ENCODE measurements at regions not wholly inside any gene's neighbourhood (a gene's known extent, or its start where the extent isn't known, plus 50 kb on each side); places are given as distances from the start of the nearest gene placed in this dataset.

GRCh38 chrX:39653691-39654090, 444.1 kb downstream of the BCOR start:
- no peak for DNase-seq

GRCh38 chrX:39654183-39654925, 443.4 kb downstream of the BCOR start:
- no peak for DNase-seq

- no peak for DNase-seq
These were observed 442.8 kb downstream of the BCOR start for GRCh38 chrX:39654952-39655351.

GRCh38 chrX:39661116-39661907, 436.4 kb downstream of the BCOR start:
- no peak for DNase-seq

DNA sequence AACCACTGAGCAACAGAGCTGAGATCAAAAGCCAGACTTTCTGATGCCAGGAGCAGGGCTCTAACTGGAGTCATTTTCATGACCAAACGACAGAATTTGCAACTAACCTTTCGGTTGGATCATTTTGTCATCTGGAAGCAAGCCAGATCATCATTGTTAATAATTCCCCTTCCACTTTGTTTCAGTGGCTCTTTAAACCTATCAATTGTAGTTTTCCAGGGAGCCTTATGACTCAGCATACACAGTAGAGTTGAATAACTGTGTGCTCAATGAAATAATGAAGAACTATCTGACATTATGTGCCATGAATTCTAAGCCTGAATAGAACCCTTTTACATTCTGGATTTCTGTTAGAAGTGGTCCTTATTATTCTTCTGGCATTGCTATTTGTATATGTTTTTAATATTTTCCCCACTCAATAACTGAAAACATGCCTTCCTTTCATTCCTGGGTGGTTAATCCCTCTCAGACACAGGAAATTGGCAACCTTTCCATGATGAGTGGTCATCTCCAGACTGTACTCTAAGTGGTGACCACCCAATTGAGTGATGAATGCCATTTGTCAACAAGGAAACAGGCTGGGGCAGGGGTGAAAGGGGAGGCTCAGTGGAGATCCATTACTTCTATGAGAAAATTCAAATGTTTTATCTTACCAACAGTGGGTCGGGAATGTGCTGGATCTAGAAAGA, 431.8 kb downstream of the BCOR start:
- no peak for DNase-seq

DNA sequence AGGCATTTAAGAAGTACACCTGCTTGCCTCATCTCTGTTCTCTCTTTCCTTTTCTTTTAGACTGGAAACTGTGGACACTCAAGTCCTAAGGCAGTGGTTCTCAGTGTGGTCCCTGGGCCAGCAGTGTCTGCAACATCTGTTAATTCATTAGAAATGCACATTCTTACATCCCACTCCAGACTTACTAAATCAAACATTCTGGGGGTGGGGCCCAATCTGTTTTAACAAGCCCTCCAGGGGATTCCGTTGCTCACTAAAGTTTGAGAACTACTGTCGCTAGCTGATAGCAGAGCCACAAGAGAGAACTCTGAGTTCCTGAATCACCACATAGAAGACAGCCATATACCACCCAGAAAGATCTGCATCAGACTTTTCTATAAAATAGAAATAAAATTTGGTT, 430.6 kb downstream of the BCOR start:
- no peak for DNase-seq

DNA sequence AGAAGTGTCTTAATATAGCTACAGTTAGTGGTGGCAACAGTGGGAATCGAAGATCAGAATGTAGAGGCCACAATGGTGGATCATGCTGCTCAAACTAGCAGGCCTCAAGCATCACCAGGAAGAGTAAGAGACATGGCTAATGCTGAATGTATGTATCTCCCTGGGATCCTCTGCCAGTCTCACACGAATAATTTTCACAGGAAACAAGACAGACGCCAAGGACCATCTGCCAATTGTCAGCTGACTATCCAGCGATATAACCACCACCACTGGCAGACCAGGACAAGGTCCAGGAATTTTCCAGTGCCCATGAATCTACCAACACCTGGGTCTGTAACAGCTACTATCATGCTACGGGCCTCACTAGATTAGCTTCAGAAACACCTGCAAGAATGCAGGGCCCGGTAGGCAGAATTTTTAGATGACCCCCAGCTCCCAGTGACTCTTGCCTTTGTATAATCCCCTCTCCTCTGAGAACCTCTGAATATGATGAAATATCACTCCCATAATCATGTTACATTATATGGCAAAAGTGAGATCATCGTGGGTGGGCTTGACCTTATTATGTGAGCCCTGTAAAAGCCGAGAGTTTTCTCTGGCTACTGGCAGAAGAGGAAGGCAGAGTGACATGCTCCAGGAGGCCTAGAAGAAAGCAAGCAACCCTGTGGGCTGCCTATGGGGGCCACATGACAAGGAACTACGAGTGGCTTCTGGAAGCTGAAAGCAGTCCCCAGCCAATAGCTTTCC, 429.8 kb downstream of the BCOR start:
- DNase-seq, result no peak

DNA sequence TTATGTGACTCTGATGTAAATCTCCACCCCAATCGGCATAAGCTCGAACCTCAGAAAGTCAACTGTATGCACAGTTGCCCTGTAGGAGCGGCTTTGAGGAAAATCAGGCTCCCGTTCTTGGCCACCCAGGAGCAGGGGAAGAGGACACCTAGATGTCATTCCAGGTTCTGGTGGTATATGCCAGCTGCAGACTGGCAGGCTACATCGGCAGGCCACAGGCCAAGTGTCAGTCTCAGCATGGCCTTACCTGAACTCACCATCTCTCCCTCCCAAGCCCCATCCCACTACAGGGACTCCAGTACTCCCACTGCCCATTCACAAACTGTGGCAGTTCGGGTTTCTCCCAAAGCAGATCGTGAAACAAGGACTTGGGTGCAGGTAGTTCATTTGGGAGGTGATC, 428.1 kb downstream of the BCOR start:
- no peak for DNase-seq

GRCh38 chrX:39670281-39670680, 427.5 kb downstream of the BCOR start:
- no peak for DNase-seq

GRCh38 chrX:39672405-39672804, 425.4 kb downstream of the BCOR start:
- no peak for DNase-seq

DNA sequence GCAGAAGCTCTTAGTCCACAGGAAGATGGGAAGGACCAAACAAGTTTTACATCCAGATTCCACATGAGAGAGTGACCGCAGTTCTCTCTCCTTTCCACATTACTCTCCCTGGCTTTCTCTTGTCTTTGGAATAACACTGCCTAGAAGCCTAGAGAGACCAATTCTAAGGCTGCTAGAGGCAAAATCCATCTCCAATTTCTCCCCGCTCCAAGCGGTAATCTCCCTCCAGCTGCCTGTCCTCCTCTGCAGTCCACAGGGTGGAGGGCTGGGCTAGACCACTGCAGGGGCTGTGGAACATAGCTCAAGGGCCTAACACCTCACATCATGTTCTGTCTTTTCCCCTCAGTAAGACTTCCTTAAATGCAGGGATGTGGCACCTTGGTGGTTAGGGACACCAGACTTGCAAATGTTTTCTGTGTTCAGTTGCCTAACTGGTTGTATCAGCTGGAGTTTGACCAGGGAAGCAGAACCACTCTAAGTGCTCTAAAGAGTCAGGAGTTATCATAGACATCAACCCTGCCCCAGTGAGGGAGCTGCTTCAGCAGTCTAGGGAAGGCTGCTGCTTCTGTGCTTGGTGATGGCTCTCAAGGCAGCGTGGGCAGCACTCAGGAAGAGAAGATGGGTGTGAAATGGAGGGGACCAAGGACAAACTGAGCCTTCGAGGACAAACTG, 423.1 kb downstream of the BCOR start:
- no peak for DNase-seq

DNA sequence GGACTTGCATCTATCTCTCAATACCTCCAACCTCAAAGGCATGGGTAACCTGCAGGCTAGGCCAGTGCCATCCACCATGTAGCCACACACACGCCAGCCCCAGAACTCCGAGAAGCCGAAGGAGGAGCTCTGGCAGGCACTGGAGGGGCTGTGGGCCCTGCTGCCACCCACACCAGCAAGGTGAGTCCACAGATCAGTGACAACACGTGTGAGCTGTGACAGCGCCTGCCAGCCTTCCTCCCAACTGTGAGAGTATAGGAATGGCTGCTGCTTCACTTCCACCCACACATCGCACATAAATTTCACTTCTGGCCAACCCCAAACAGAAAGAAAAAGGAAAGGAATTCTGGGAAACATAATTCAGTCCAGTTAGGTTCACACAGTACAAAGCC, 422.6 kb downstream of the BCOR start:
- no peak for DNase-seq

DNA sequence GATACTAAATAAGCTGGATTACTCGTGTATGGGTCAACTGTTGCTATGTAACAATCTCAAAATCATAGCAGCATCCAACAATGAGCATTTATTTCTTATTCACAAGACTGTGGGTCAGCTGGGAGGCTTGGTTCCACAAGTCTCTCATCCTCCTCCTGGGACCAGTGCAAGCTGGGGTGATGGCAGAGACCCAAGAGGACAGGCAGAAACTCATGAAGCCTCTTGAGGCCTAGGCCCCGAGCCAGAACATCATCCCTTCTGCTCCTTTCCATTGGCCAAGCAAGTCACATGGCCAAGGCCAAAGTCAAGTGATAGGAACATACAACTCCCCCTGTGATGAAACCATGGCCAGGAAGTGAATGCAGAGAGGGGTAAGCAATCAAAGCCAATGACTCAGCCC, 422.1 kb downstream of the BCOR start:
- DNase-seq, result no peak

DNA sequence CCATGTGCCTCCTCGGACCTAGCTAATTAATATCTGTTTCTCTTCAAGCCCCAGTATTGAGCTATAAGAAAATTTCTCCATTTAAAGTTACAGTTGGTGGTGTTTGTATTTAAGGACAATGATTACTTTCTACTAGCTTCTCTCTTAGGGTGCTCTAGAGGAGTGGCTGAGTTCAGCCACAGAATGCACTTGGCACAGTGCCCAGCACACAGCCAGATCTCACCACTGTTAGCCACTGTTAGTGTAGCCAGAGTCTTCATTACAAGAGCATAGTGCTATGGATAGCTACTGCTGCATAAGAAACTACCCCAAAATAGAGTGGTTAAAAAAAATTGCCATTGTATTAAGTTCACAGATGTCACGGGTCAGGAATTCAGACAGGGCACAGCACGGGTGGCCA, 421.3 kb downstream of the BCOR start:
- no peak for DNase-seq

DNA sequence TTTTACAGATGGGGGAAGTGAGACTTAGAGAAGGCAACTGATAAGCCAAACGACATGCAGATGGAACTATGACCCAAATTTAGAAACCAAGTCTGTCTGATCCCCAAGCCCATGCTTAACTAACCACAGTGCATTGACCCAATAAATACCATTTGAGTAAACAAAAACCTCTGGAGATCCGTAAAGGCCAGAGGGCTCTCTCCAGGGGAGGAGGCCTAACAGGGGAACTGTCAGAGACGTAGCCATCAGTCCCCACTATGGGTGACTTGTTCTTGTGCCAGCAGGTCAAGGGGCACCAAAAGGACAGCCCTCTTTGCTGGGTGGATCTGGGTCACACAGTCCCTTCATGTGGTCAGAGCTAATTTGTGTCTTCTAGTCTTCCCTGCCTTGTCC, 420.2 kb downstream of the BCOR start:
- DNase-seq, result no peak

- DNase-seq, result no peak
These were observed 419.6 kb downstream of the BCOR start for GRCh38 chrX:39677978-39678791.

DNA sequence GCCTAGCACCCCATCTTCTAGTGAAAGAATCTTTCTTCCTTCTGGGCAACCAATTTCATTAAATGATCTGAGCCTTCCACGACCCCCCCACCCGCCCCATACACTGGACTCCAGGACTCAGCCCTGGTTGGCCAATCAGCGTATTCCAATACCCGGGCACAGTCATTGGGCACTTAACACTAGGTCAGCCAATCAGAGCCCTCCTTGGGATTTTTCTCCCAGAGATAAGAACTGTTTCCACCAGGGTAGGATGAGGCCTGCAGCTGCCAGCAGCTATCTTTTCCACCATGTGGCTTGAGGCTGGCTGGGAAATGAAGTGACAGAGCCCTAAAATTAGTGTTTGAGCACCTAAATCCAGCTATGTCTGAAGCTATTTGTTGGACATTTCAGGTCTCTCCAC, 418.8 kb downstream of the BCOR start:
- DNase-seq, result no peak

- no peak for DNase-seq
These were observed 418.1 kb downstream of the BCOR start for GRCh38 chrX:39679497-39680157.

DNA sequence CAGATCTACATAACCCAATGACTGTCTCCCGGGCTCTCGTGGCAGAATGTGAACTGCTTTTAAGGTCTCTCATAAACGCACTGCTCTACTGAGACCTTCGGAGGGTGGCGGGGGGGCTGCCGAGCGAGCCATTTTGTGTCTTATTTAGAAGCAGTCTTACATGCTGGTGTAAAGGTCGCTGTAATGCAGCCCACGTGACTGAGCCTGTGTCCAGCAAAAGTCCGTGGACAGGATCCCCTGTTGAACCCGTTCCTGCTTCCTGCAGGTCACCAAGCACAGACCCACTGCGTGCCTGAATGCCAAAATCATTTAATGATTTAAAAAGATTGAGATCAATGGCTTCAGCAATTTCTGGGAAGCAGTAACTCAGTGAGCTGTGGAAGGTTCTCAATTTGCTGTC, 415.9 kb downstream of the BCOR start:
- no peak for DNase-seq

DNA sequence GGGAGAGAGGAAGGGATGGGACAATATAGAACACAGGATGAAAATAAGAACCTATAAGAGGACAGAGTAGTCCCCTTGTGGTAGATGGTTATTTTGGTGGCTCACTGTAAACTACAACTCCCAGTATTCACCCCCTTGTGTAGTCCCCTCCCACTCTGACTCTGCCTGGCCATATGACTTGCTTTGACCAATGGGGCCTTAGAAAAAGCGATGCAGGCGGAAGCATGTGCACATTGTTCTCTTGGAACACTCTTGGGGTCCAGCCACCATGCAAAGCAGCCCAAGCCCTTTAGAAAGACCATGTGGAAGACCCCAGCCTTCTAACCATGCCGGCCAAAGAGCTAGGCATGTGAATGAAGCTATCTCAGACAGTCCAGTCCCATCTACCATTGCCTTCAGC, 415.0 kb downstream of the BCOR start:
- DNase-seq, result no peak

DNA sequence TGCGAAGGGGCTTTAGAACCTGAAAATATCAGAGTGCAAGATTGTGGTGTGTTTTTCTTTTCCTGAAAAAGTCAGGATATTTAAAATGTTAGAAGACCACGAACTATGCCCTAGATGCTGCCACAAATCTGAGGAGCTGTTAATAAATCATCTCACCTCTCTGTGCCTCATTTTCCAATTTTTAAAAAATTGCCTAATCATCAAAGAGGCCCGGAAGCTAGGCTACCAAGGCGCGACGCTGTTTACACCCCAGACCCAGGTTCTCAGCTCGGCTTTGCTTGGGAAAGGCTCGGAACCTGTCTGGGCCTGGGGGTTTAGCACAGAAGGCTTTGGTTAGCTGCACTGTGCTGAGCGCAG, 409.6 kb downstream of the BCOR start:
- DNase-seq, result no peak

All from SHP77 (cell line).